OCI-LY1 (cell line): ENCODE measurements at regions not wholly inside any gene's neighbourhood (a gene's known extent, or its start where the extent isn't known, plus 50 kb on each side); places are given as distances from the start of the nearest gene placed in this dataset.

ENCODE experiments used
- CTCF ChIP-seq: fragments of 200-600 bp; sonication (generic), shearing (Covaris generic); IDR thresholded peaks from 2 replicates; pipeline ENCODE4 v1.5.1; 2017; ENCODE audit warnings: mild to moderate bottlenecking, antibody characterized with exemption, low read length, moderate library complexity, mixed read lengths
- EZH2 ChIP-seq: fragments of 200-600 bp; sonication (generic), shearing (Covaris generic); IDR thresholded peaks from 2 replicates; pipeline ENCODE4 v1.8.0; 2017; ENCODE audit warnings: borderline replicate concordance, mixed run types, mild to moderate bottlenecking, antibody characterized with exemption, low read length, moderate library complexity, mixed read lengths

- no peak for TF ChIP-seq CTCF
- TF ChIP-seq EZH2 = no peak
Observed at GRCh38 chr10:104510644-104511043, 130.4 kb upstream of the SORCS3 start.
